ENCODE measurements at regions not wholly inside any gene's neighbourhood (a gene's known extent, or its start where the extent isn't known, plus 50 kb on each side); places are given as distances from the start of the nearest gene placed in this dataset.

DNA sequence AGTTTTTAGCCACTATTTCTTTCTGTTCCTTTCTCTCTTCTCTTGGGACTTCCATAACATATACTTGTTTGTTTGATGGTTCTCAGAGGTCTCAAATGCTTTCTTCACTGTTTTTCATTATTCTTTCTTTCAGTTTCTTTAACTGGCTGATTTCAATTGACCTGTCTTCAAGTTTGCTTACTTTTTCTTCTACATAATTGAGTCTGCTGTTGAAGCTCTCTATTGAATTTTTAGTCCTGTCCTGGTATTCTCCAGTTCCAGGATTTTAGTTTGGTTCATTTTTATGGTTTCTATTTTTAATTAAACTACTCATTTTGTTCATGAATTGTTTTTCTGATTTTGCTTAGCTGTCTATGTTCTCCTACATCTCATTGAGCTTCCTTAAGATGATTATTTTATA is 1305.3 kb upstream of the CELF2 start:
- no peak for DNase-seq

DNA sequence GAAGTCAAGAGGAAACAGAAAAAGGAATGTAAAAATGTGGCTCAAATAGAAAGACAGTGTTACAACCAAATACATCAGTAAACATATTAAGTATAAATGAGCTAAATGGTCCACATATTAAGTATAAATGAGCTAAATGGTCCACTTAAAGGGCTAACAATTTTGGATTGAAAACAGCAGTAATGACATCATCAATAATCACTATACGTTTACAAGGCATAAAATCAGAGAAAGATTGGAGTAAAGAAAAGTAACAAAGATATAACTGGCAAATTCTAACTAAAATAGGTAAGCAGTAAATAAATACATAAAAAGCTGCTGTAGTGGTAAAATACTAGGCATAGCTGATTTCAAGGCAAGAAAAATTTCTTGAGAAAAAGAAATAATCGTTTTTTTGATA is 1298.4 kb upstream of the CELF2 start:
- Histone ChIP-seq H3K27me3 (no peaks in the 10 kb centered on the region), H3K36me3 (no peaks in the 10 kb centered on the region), H3K4me3 (replicated peaks in 1 of 3) (no peak overlapping the region), H3K4me1 (no peaks in the 10 kb centered on the region), H3K27ac (no peak overlapping the region), H3K9me3 (no peaks in the 10 kb centered on the region)
- WGBS, 2 donors = 74 to 79% methylated on average over 2 of the region's 2 CpGs
- DNase-seq = no peak
- intact Hi-C loops (cut with DNase I) = no loop called here
- no peak for TF ChIP-seq POLR2A (IDR thresholded peaks at IDR 0.05)
- TF ChIP-seq, protein P1, sequence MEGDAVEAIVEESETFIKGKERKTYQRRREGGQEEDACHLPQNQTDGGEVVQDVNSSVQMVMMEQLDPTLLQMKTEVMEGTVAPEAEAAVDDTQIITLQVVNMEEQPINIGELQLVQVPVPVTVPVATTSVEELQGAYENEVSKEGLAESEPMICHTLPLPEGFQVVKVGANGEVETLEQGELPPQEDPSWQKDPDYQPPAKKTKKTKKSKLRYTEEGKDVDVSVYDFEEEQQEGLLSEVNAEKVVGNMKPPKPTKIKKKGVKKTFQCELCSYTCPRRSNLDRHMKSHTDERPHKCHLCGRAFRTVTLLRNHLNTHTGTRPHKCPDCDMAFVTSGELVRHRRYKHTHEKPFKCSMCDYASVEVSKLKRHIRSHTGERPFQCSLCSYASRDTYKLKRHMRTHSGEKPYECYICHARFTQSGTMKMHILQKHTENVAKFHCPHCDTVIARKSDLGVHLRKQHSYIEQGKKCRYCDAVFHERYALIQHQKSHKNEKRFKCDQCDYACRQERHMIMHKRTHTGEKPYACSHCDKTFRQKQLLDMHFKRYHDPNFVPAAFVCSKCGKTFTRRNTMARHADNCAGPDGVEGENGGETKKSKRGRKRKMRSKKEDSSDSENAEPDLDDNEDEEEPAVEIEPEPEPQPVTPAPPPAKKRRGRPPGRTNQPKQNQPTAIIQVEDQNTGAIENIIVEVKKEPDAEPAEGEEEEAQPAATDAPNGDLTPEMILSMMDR (IDR thresholded peaks at IDR 0.05) = no peak

More for the DNA sequence above, 1305.3 kb upstream of the CELF2 start:
- no peak overlapping the region for H3K4me3 ChIP-seq (replicated peaks in 1 of 3)
- H3K9me3 ChIP-seq = no peaks in the 10 kb centered on the region
- no peak overlapping the region for H3K27ac ChIP-seq
- no peaks in the 10 kb centered on the region for H3K36me3 ChIP-seq
- no peak for TF ChIP-seq POLR2A (IDR thresholded peaks at IDR 0.05)
- TF ChIP-seq, protein P1 (IDR thresholded peaks at IDR 0.05) = no peak
- H3K4me1 ChIP-seq = no peaks in the 10 kb centered on the region
- intact Hi-C loops (cut with DNase I) = no loop called here
- H3K27me3 ChIP-seq = no peaks in the 10 kb centered on the region

DNA sequence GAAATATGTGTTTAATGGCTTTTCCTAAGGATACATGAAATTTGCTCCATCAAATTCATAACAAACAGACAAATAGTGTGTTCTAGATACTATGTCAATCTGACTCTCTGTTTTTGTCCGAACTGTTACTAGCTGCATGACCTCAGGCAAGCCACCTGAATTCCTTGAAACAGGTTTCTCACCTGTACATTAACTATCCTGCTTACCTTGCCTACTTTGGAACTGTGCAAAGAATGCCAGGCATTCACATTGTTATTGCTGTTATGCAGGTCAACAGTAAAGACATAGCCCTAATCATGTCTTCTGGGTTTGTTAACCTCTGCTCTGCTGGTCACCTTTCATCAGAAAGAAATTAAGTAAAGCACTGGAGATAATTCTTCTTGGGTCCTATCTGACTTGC is 1283.9 kb upstream of the CELF2 start:
- H3K27me3 ChIP-seq = no peaks in the 10 kb centered on the region
- H3K4me3 ChIP-seq (replicated peaks in 1 of 3) = no peak overlapping the region
- no peaks in the 10 kb centered on the region for H3K9me3 ChIP-seq
- no peaks in the 10 kb centered on the region for H3K4me1 ChIP-seq
- DNase-seq = no peak
- H3K27ac ChIP-seq = no peak overlapping the region
- intact Hi-C loops (cut with DNase I) = no loop called here
- H3K36me3 ChIP-seq = no peaks in the 10 kb centered on the region
- no peak for TF ChIP-seq POLR2A (IDR thresholded peaks at IDR 0.05)
- TF ChIP-seq, protein P1 (IDR thresholded peaks at IDR 0.05) = no peak
- WGBS, 2 donors = 19 to 28% methylated on average over 1 of the region's 1 CpG

GRCh38 chr10:9734218-9734617 is 1283.5 kb upstream of the CELF2 start:
- TF ChIP-seq POLR2A (IDR thresholded peaks at IDR 0.05) = no peak
- TF ChIP-seq, protein P1 (IDR thresholded peaks at IDR 0.05) = no peak
- Histone ChIP-seq H3K4me3 (replicated peaks in 1 of 3) (no peak overlapping the region), H3K27ac (no peak overlapping the region), H3K36me3 (no peaks in the 10 kb centered on the region), H3K27me3 (no peaks in the 10 kb centered on the region), H3K9me3 (no peaks in the 10 kb centered on the region), H3K4me1 (no peaks in the 10 kb centered on the region)
- WGBS, 2 donors = 56 to 61% methylated on average over 5 of the region's 5 CpGs
- DNase-seq = no peak
- intact Hi-C loops (cut with DNase I) = no loop called here

GRCh38 chr10:9735731-9736130 is 1281.9 kb upstream of the CELF2 start:
- intact Hi-C loops (cut with DNase I) = no loop called here
- WGBS, 2 donors = 78 to 83% methylated on average over 2 of the region's 2 CpGs

More at GRCh38 chr10:9735731-9736130, 1281.9 kb upstream of the CELF2 start:
- Histone ChIP-seq H3K27me3 (no peaks in the 10 kb centered on the region), H3K27ac (no peak overlapping the region), H3K36me3 (no peaks in the 10 kb centered on the region), H3K9me3 (no peaks in the 10 kb centered on the region), H3K4me3 (replicated peaks in 1 of 3) (no peak overlapping the region), H3K4me1 (no peaks in the 10 kb centered on the region)
- no peak for DNase-seq
- TF ChIP-seq POLR2A (IDR thresholded peaks at IDR 0.05) = no peak
- TF ChIP-seq, protein P1 (IDR thresholded peaks at IDR 0.05) = no peak

Data from thyroid gland (tissue), 4 donors.